ENCODE measurements at regions not wholly inside any gene's neighbourhood (a gene's known extent, or its start where the extent isn't known, plus 50 kb on each side); places are given as distances from the start of the nearest gene placed in this dataset.

- TF ChIP-seq POLR2A (IDR thresholded peaks at IDR 0.05) (no peak), CTCF (IDR thresholded peaks at IDR 0.05) (no peak), POLR2AphosphoS5 (IDR thresholded peaks at IDR 0.05) (no peak)
These were observed 194.0 kb upstream of the NMUR2 start for GRCh38 chr5:152599096-152599495.
